ENCODE measurements at regions not wholly inside any gene's neighbourhood (a gene's known extent, or its start where the extent isn't known, plus 50 kb on each side); places are given as distances from the start of the nearest gene placed in this dataset.

GRCh38 chr5:87051502-87052113, 216.1 kb upstream of the RASA1 start:
- no peak overlapping the region for H2AK9ac ChIP-seq (replicated peaks; ENCODE audit: low read depth, low read length, poor library complexity)
- dilution Hi-C loops (cut with HindIII; ENCODE audit: low sequenced_read_pairs, unreplicated experiment) (no loop called here), in situ Hi-C loops (cut with MboI; ENCODE audit: low sequenced_read_pairs) (no loop called here), intact Hi-C loops (cut with micrococcal nuclease) (no loop called here)
- BruUV-seq (replicated peaks): no TSS peak
- H2BK5ac ChIP-seq (ENCODE audit: low read depth, low read length, poor library complexity, severe bottlenecking): no peak overlapping the region
- H3K27ac ChIP-seq (ENCODE audit: insufficient read depth, low read length): no peak overlapping the region
- no peaks in the 10 kb centered on the region for H3K4me1 ChIP-seq (ENCODE audit: control insufficient read depth, insufficient read depth, low read length)
- no peaks in the 10 kb centered on the region; the same call in 1 of the 2 replicates for H3K9me3 ChIP-seq (ENCODE audit: control insufficient read depth, insufficient read depth, low read length)
- no peak overlapping the region for H4K91ac ChIP-seq (ENCODE audit: insufficient read depth, low read depth, low read length)
- ChIA-PET POLR2A (ENCODE audit: unreplicated experiment) (no interaction called here), CTCF (no interaction called here)
- no peak overlapping the region for H3K4me3 ChIP-seq (ENCODE audit: insufficient read depth, low read depth, low read length)
- H3K36me3 ChIP-seq (ENCODE audit: control insufficient read depth, insufficient read depth, low read length): no peaks in the 10 kb centered on the region
- H3K23ac ChIP-seq (ENCODE audit: low read depth, low read length): no peak overlapping the region
- no peak overlapping the region for H3K9ac ChIP-seq (ENCODE audit: low read depth, low read length)
- H3K27me3 ChIP-seq (ENCODE audit: control insufficient read depth, insufficient read depth, low read length): no peaks in the 10 kb centered on the region
- no peak overlapping the region for H3K4ac ChIP-seq (ENCODE audit: low read depth, low read length)
- H2BK120ac ChIP-seq (ENCODE audit: low read depth, low read length): no peak overlapping the region
- H2AK5ac ChIP-seq (ENCODE audit: low read depth, low read length): no peak overlapping the region
- H4K20me1 ChIP-seq (ENCODE audit: insufficient read depth, low read length): no peaks in the 10 kb centered on the region
- H3K79me1 ChIP-seq (ENCODE audit: low read depth in 1 of 2, low read length in 2 of 2): no peaks in the 10 kb centered on the region
- H3K4me2 ChIP-seq (ENCODE audit: low read depth, low read length): no peak overlapping the region
- ATAC-seq (ENCODE audit: low read depth): no peak
- H2AFZ ChIP-seq (replicated peaks; ENCODE audit: low read length, poor library complexity): no peak overlapping the region
- DNase-seq: no peak
- no peak overlapping the region for H4K8ac ChIP-seq (ENCODE audit: low read depth in 2 of 2, low read length in 2 of 2)
- TF ChIP-seq CEBPB (IDR thresholded peaks at IDR 0.05; ENCODE audit: low read depth, low read length): no peak
- no peak for TF ChIP-seq MAFK (IDR thresholded peaks at IDR 0.05; ENCODE audit: low read depth, low read length)
- TF ChIP-seq MAZ (IDR thresholded peaks at IDR 0.05; ENCODE audit: borderline replicate concordance, low read depth, low read length): no peak
- TF ChIP-seq NFE2L2 (IDR thresholded peaks at IDR 0.05; ENCODE audit: low read depth, low read length): no peak
- TF ChIP-seq CTCF (conservative IDR thresholded peaks at IDR 0.05; ENCODE audit: low read depth, low read length): no peak
- no peak for TF ChIP-seq RCOR1 (IDR thresholded peaks at IDR 0.05; ENCODE audit: insufficient replicate concordance, low read length)
- TF ChIP-seq BHLHE40 (IDR thresholded peaks at IDR 0.05; ENCODE audit: low read depth, low read length): no peak
- no peak for TF ChIP-seq RAD21 (IDR thresholded peaks at IDR 0.05; ENCODE audit: low read length)
- TF ChIP-seq RFX5 (IDR thresholded peaks at IDR 0.05; ENCODE audit: low read depth, low read length): no peak
- no peak for TF ChIP-seq FOS (IDR thresholded peaks at IDR 0.05; ENCODE audit: low read depth, low read length)
- no peak for TF ChIP-seq SMC3 (IDR thresholded peaks at IDR 0.05; ENCODE audit: low read depth, low read length)
- TF ChIP-seq POLR2A (IDR thresholded peaks at IDR 0.05; ENCODE audit: low read depth, low read length): no peak
- TF ChIP-seq USF2 (IDR thresholded peaks at IDR 0.05; ENCODE audit: low read depth, low read length): no peak
- no peak for TF ChIP-seq MXI1 (IDR thresholded peaks at IDR 0.05; ENCODE audit: borderline replicate concordance, low read depth, low read length)
- TF ChIP-seq ELK1 (IDR thresholded peaks at IDR 0.05; ENCODE audit: borderline replicate concordance, low read depth, low read length): no peak
- TF ChIP-seq CHD1 (IDR thresholded peaks at IDR 0.05; ENCODE audit: low read depth, low read length): no peak
- H3K56ac ChIP-seq (ENCODE audit: extremely low read depth, insufficient read depth, low read length): no peak overlapping the region
- H3K18ac ChIP-seq (ENCODE audit: low read depth, low read length): no peak overlapping the region
- no CpG with 5 or more reads among the region's 3 CpGs for WGBS, 2 experiments (ENCODE audit: extremely low coverage in 2 of 2, insufficient read length in 1 of 2)
- no peak overlapping the region for H2BK20ac ChIP-seq (ENCODE audit: low read depth, low read length)
- no peak overlapping the region for H2BK15ac ChIP-seq (ENCODE audit: low read depth, low read length)
- no peak overlapping the region for H4K5ac ChIP-seq (ENCODE audit: low read depth, low read length)
- no peaks in the 10 kb centered on the region for H3K9me1 ChIP-seq (ENCODE audit: insufficient read depth, low read length)
- no peak overlapping the region for H3K14ac ChIP-seq (replicated peaks; ENCODE audit: low read depth, low read length)
